MCF 10A (cell line): ENCODE measurements at regions not wholly inside any gene's neighbourhood (a gene's known extent, or its start where the extent isn't known, plus 50 kb on each side); places are given as distances from the start of the nearest gene placed in this dataset.

Source experiments
- BruUV-seq: library from RNA; stranded (reverse); fragments of 400-500 nt; replicated peaks from 2 replicates; lab custom pipeline; 2021; lab: Mats Ljungman, UMichigan
- CTCF ChIA-PET: fragments of 300-600 bp; sonication (Branson Sonifier 250); formaldehyde crosslinking; extraction: SDS; loops from one replicate; lab custom pipeline; 2021; ENCODE audit warnings: antibody characterized with exemption, inconsistent platforms; lab: Yijun Ruan, JAX
- POLR2A ChIA-PET: fragments of 300-600, 350-650 bp; sonication (Branson Sonifier 250); formaldehyde crosslinking; extraction: SDS; loops from one replicate; lab custom pipeline; 2020; ENCODE audit warnings: antibody characterized with exemption, inconsistent platforms; lab: Yijun Ruan, JAX
- DNase-seq: peaks from one replicate; pipeline ENCODE4 v3.0.0-alpha.2; 2018; ENCODE audit not compliant: unreplicated experiment
- H3K27ac Mint-ChIP-seq: one replicate; pipeline ENCODE4 v1.8.0; 2022; ENCODE audit warnings: mild to moderate bottlenecking, low read depth, mixed read lengths; ENCODE audit not compliant: unreplicated experiment
- H3K27me3 Mint-ChIP-seq: one replicate; pipeline ENCODE4 v1.8.0; 2022; ENCODE audit warnings: mixed read lengths; ENCODE audit not compliant: insufficient read depth, unreplicated experiment
- H3K36me3 Mint-ChIP-seq: one replicate; pipeline ENCODE4 v1.8.0; 2022; ENCODE audit warnings: mild to moderate bottlenecking, moderate library complexity, mixed read lengths; ENCODE audit not compliant: insufficient read depth, unreplicated experiment
- H3K4me1 Mint-ChIP-seq: one replicate; pipeline ENCODE4 v1.8.0; 2022; ENCODE audit warnings: mixed read lengths; ENCODE audit not compliant: insufficient read depth, unreplicated experiment
- H3K4me3 Mint-ChIP-seq: one replicate; pipeline ENCODE4 v1.8.0; 2022; ENCODE audit warnings: mild to moderate bottlenecking, moderate library complexity, mixed read lengths; ENCODE audit not compliant: unreplicated experiment
- H3K9me3 Mint-ChIP-seq: one replicate; pipeline ENCODE4 v1.8.0; 2022; ENCODE audit warnings: mixed read lengths; ENCODE audit not compliant: unreplicated experiment
- intact Hi-C: fragments of 100-400 bp; cut with micrococcal nuclease; formaldehyde crosslinking; loops from 2 replicates; pipeline ENCODE4 v1.14.1; 2022
- TF ChIP-seq, protein P1 (sequence below): fragments of 200-600 bp; IDR thresholded peaks from one replicate; pipeline ENCODE4 v1.8.0; 2022; ENCODE audit warnings: antibody characterized with exemption, mild to moderate bottlenecking; ENCODE audit not compliant: unreplicated experiment

DNA sequence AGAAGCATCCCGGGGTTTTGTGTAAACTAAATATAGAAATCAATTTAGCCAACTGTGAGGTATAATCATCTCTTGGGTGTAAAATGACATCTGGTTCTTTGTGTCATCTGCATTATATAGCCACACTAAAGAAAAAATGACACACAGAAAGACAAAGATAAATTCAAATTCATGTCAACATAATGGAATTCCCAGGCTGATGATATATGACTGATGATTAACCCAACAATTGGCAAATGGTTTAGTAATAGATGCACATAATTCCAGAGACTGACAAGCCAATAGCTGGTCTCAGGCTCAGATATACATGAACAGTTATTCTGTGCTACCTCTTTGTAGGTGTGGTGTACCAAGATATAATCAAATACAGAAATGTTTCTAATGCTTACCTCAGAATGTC, 375.4 kb upstream of the PITX2 start:
- no peaks in the 10 kb centered on the region for H3K36me3 Mint-ChIP-seq
- TF ChIP-seq, protein P1, sequence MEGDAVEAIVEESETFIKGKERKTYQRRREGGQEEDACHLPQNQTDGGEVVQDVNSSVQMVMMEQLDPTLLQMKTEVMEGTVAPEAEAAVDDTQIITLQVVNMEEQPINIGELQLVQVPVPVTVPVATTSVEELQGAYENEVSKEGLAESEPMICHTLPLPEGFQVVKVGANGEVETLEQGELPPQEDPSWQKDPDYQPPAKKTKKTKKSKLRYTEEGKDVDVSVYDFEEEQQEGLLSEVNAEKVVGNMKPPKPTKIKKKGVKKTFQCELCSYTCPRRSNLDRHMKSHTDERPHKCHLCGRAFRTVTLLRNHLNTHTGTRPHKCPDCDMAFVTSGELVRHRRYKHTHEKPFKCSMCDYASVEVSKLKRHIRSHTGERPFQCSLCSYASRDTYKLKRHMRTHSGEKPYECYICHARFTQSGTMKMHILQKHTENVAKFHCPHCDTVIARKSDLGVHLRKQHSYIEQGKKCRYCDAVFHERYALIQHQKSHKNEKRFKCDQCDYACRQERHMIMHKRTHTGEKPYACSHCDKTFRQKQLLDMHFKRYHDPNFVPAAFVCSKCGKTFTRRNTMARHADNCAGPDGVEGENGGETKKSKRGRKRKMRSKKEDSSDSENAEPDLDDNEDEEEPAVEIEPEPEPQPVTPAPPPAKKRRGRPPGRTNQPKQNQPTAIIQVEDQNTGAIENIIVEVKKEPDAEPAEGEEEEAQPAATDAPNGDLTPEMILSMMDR = no peak
- no TSS peak for BruUV-seq
- CTCF ChIA-PET = interaction anchor here (0.6 kb wide), 1 partner anchor 632 kb away, joined by 3 read pairs; no protein-coding TSS in a partner anchor
- no peak for DNase-seq
- no peaks in the 10 kb centered on the region for H3K4me1 Mint-ChIP-seq
- H3K4me3 Mint-ChIP-seq = no peak overlapping the region
- H3K9me3 Mint-ChIP-seq = no peaks in the 10 kb centered on the region
- intact Hi-C loops = no loop called here
- no peak overlapping the region for H3K27ac Mint-ChIP-seq
- POLR2A ChIA-PET = no interaction called here
- H3K27me3 Mint-ChIP-seq = peaks cover 37% of the 10 kb centered on the region

DNA sequence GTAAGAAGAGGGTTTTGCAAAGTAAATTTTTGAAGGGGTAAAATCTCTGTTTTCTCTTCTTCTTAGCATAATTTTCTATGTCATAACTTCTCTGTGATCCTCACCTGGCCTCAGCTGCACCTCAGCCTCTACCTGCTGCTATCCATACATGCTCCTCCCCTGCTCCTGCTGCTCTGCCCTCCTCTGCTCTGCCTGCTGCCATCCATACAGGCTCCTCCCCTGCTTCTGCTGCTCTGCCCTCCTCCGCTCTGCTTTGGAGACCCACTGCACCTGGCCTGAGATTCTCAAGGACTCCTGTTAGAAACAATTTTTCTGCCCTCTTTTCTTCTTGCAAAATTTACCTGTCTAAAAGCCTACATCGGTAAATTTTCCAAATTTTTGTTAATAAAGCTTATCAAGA, 388.6 kb upstream of the PITX2 start:
- intact Hi-C loops = no loop called here
- POLR2A ChIA-PET = no interaction called here
- H3K9me3 Mint-ChIP-seq = no peaks in the 10 kb centered on the region
- no peak for DNase-seq
- no peaks in the 10 kb centered on the region for H3K4me1 Mint-ChIP-seq
- CTCF ChIA-PET = interaction anchor here (0.9 kb wide), 1 partner anchor 11 kb away, joined by 3 read pairs; no protein-coding TSS in a partner anchor
- no TSS peak for BruUV-seq
- TF ChIP-seq, protein P1 = no peak
- H3K27me3 Mint-ChIP-seq = peaks cover 25% of the 10 kb centered on the region
- no peaks in the 10 kb centered on the region for H3K36me3 Mint-ChIP-seq
- no peak overlapping the region for H3K4me3 Mint-ChIP-seq
- no peak overlapping the region for H3K27ac Mint-ChIP-seq

DNA sequence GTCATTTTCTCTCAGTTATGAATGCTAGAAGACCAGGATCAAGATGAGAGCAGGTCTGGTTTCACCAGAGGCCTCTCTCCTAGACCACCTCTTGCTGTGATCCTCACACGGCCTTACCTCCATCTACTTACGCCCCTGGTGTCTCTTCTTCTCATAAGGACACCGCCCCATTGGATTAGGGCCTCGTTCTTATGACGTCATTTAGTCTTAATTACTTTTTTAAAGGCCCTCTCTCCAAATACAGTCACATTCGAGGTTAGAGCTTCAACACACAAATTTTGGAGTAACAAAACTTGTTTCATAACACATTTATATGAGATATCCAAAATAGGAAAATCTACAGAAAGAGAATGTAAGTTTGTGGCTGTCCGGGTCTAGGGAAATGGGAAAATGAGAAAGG, 391.0 kb upstream of the PITX2 start:
- CTCF ChIA-PET = interaction anchor here (0.6 kb wide), 1 partner anchor 122 kb away, joined by 3 read pairs; no protein-coding TSS in a partner anchor
- no TSS peak for BruUV-seq
- Mint-ChIP-seq H3K4me3 (no peak overlapping the region), H3K27me3 (peaks cover 25% of the 10 kb centered on the region), H3K27ac (no peak overlapping the region), H3K36me3 (no peaks in the 10 kb centered on the region), H3K9me3 (no peaks in the 10 kb centered on the region), H3K4me1 (no peaks in the 10 kb centered on the region)
- intact Hi-C loops = no loop called here
- DNase-seq = no peak
- POLR2A ChIA-PET = no interaction called here
- TF ChIP-seq, protein P1 = no peak

DNA sequence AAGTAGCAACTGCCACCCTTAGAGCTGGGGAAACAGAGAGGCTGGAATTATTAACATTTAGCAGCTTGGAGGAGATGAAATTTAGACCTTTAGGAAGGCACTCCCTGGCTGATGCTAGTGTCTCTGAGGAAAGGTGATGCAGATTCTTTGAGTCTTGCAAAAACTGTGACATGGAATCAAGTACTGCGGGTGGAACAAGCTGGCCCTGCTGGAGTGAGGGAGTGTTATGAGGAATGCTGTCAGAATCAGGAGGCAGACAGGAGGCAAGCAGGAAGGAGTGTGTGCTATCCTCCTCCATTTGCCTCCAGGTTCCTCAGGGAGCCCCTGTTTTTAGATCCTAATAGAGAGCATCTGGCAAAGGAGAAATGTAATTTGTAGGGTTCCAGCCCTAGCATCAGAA, 391.7 kb upstream of the PITX2 start:
- intact Hi-C loops = no loop called here
- ChIA-PET POLR2A (interaction anchor here (0.8 kb wide), 1 partner anchor 9 kb away, joined by 3 read pairs; no protein-coding TSS in a partner anchor), CTCF (interaction anchor here (0.6 kb wide), 1 partner anchor 122 kb away, joined by 3 read pairs; no protein-coding TSS in a partner anchor)
- no peak for DNase-seq
- no TSS peak for BruUV-seq
- Mint-ChIP-seq H3K4me3 (no peak overlapping the region), H3K4me1 (no peaks in the 10 kb centered on the region), H3K36me3 (no peaks in the 10 kb centered on the region), H3K9me3 (no peaks in the 10 kb centered on the region), H3K27ac (no peak overlapping the region), H3K27me3 (peaks cover 25% of the 10 kb centered on the region)
- TF ChIP-seq, protein P1 = no peak
